Body of pancreas (tissue), 4 donors: ENCODE measurements at regions not wholly inside any gene's neighbourhood (a gene's known extent, or its start where the extent isn't known, plus 50 kb on each side); places are given as distances from the start of the nearest gene placed in this dataset.

Experiments
- ATAC-seq: fragments of 150-250 bp; one replicate; pipeline ENCODE4 v1.9.1; 2016
- DNase-seq, 4 donors: peaks; one replicate each; pipeline ENCODE4 v3.0.0-alpha.2; 2019
- H3K27ac ChIP-seq, 4 donors: fragments of 200-600 bp; sonication (generic); 1 replicate in 3 of 4; 2 replicates in 1 of 4; pipeline versions ENCODE4 v1.5.1 to v1.6.1; 2016 to 2019; ENCODE audit warnings: mild to moderate bottlenecking in 1 of 4, mixed read lengths in 1 of 4, moderate library complexity in 1 of 4
- H3K27me3 ChIP-seq, 2 donors: fragments of 200-600 bp; sonication (generic); one replicate each; pipeline ENCODE4 v1.6.0; 2016; ENCODE audit warnings: mild to moderate bottlenecking in 1 of 2
- H3K36me3 ChIP-seq, 2 donors: fragments of 200-600 bp; sonication (generic); replicated peaks in 1 of 2; 2 replicates each; pipeline ENCODE4 v1.5.1; 2016; ENCODE audit warnings: low read depth in 2 of 2; ENCODE audit not compliant: insufficient read depth in 1 of 2
- H3K4me1 ChIP-seq: fragments of 200-600 bp; sonication (generic); one replicate; pipeline ENCODE4 v1.6.0; 2016
- H3K4me3 ChIP-seq, 2 donors: fragments of 200-600 bp; sonication (generic); 1 replicate in 1 of 2; 2 replicates in 1 of 2; pipeline ENCODE4 v1.5.1; 2016 to 2019
- H3K9me3 ChIP-seq, 3 donors: fragments of 200-600 bp; sonication (generic); 1 replicate in 2 of 3; 2 replicates in 1 of 3; pipeline ENCODE4 v1.5.1; 2016
- POLR2A ChIP-seq, 3 donors: fragments of 450-650 bp; IDR thresholded peaks; one replicate each; pipeline ENCODE4 v1.6.1; 2016; ENCODE audit warnings: antibody characterized with exemption in 3 of 3, mild to moderate bottlenecking in 2 of 3
- WGBS, 2 donors: methylation state at CpG; one replicate each; pipeline ENCODE4 v1.1.5; 2017; 5-methylcytosine and 5-hydroxymethylcytosine counted together
- intact Hi-C: fragments of 100-400 bp; cut with DNase I; formaldehyde crosslinking; loops from one replicate; pipeline ENCODE4 v1.15.1; 2023
- TF ChIP-seq, protein P1 (sequence below), 7 experiments: fragments of 450-650 bp in 4 of 7; fragments of 200-600 bp in 3 of 7; sonication (generic) in 3 of 7; IDR thresholded peaks; one replicate each; pipeline ENCODE4 v1.5.1; 2016 to 2019; ENCODE audit warnings: antibody characterized with exemption in 7 of 7

DNA sequence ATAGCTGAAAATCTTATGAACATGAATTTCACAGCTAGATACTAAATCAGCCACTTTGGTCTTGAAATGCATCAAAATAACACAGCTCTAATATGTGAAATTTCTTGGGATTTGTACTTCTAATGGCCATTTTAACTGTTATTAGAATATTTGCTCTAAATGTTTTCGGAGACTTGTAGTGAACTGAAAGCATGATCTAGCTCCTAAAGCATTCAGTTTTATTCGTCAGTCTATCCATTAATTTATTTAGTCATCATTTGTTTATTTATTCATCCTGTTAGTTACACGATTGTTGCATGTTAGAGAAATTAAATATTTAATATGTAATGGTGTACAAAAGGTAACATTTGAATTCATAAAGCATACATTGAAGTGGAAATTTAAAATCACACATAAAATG lies 1132.7 kb downstream of the SLITRK1 start:
- ATAC-seq: no peak
- Histone ChIP-seq H3K9me3 (no peaks in the 10 kb centered on the region), H3K4me1 (no peaks in the 10 kb centered on the region), H3K4me3 (no peak overlapping the region), H3K36me3 (no peaks in the 10 kb centered on the region), H3K27me3 (no peaks in the 10 kb centered on the region), H3K27ac (no peak overlapping the region)
- TF ChIP-seq, protein P1, sequence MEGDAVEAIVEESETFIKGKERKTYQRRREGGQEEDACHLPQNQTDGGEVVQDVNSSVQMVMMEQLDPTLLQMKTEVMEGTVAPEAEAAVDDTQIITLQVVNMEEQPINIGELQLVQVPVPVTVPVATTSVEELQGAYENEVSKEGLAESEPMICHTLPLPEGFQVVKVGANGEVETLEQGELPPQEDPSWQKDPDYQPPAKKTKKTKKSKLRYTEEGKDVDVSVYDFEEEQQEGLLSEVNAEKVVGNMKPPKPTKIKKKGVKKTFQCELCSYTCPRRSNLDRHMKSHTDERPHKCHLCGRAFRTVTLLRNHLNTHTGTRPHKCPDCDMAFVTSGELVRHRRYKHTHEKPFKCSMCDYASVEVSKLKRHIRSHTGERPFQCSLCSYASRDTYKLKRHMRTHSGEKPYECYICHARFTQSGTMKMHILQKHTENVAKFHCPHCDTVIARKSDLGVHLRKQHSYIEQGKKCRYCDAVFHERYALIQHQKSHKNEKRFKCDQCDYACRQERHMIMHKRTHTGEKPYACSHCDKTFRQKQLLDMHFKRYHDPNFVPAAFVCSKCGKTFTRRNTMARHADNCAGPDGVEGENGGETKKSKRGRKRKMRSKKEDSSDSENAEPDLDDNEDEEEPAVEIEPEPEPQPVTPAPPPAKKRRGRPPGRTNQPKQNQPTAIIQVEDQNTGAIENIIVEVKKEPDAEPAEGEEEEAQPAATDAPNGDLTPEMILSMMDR (IDR thresholded peaks at IDR 0.05): no peak
- TF ChIP-seq POLR2A (IDR thresholded peaks at IDR 0.05): no peak
- intact Hi-C loops: no loop called here
- 70 to 73% methylated on average over 3 of the region's 3 CpGs for WGBS, 2 donors
- DNase-seq: no peak

- TF ChIP-seq, protein P1 (IDR thresholded peaks at IDR 0.05): no peak
- TF ChIP-seq POLR2A (IDR thresholded peaks at IDR 0.05): no peak
- intact Hi-C loops: no loop called here
- Histone ChIP-seq H3K4me1 (no peaks in the 10 kb centered on the region), H3K4me3 (no peak overlapping the region), H3K27me3 (no peaks in the 10 kb centered on the region), H3K36me3 (no peaks in the 10 kb centered on the region), H3K9me3 (no peaks in the 10 kb centered on the region), H3K27ac (no peak overlapping the region)
- DNase-seq (no peak), ATAC-seq (no peak)
- WGBS, 2 donors: 61 to 63% methylated on average over 1 of the region's 1 CpG
Measured at GRCh38 chr13:82747958-82748357, 1134.3 kb downstream of the SLITRK1 start.

DNA sequence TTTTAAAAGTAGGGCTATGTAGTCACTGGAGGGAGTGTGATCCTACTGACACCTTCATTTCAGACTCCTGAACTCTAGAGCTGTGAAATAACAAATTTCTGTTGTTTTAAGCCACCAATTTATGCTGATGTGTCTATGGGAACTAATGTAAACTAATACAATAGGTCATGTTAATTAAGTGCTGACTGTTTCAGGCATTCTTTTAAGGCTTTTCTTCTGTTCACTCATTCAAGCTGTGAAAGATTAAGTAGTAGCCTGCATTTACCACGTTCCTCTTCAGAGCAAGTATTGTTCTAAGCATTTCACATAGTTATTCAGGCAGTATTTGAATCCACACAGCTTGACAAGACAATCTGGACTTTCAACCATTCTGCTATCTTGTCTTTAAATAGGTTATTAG lies 1135.0 kb downstream of the SLITRK1 start:
- no peak overlapping the region for H3K27ac ChIP-seq
- DNase-seq (no peak), ATAC-seq (no peak)
- TF ChIP-seq, protein P1 (IDR thresholded peaks at IDR 0.05): no peak
- no peak for TF ChIP-seq POLR2A (IDR thresholded peaks at IDR 0.05)
- 14 to 25% methylated on average over 1 of the region's 1 CpG for WGBS, 2 donors
- no peaks in the 10 kb centered on the region for H3K36me3 ChIP-seq
- no peaks in the 10 kb centered on the region for H3K27me3 ChIP-seq
- intact Hi-C loops: no loop called here
- H3K9me3 ChIP-seq: no peaks in the 10 kb centered on the region
- no peaks in the 10 kb centered on the region for H3K4me1 ChIP-seq
- no peak overlapping the region for H3K4me3 ChIP-seq

DNA sequence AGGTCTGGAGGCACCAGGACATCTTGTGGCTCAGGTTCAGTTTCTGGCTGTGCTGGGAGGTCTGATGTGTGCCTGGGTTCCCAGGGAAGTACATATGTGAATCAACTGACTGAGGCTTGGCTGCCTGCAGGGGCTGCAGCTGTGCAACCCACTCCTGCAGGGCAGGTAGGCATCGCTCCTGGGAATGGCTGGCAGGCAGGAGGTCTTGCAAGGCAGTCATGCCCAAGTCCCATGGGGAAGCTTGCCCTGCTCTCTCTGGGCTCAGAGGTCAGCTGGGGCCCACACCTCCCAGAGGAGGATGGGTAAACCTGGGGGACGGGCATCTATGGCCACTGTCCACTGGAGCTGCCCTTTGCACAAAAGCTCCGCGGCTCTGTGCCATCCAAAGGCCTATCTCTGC lies 1141.8 kb downstream of the SLITRK1 start:
- WGBS, 2 donors: 74 to 85% methylated on average over 3 to 4 of the region's 4 CpGs
- ATAC-seq: no peak

DNA sequence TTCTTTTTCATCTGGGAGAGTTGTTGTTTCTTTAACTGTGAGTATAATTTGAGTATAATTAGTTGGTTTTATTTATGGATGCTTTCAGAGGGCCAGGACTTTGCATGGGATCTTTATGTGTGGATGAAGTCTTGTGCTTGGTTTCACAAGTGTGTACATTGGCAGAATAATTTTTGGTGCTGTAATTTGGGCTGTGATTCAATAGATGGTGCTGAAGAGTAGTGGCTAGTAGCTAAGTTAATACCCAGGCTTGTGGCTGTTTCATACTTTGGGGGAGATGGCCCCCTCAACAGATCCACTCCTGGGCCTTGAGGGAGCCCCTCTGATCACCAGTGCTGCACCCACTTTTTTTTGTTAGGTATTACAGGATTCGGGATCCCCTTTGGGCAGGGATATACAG lies 1142.4 kb downstream of the SLITRK1 start:
- Histone ChIP-seq H3K27ac (no peak overlapping the region), H3K4me3 (no peak overlapping the region), H3K36me3 (no peaks in the 10 kb centered on the region), H3K27me3 (no peaks in the 10 kb centered on the region), H3K4me1 (no peaks in the 10 kb centered on the region), H3K9me3 (no peaks in the 10 kb centered on the region)
- ATAC-seq (no peak), DNase-seq (no peak)
- TF ChIP-seq, protein P1 (IDR thresholded peaks at IDR 0.05): no peak
- TF ChIP-seq POLR2A (IDR thresholded peaks at IDR 0.05): no peak
- 50 to 73% methylated on average over 1 of the region's 1 CpG for WGBS, 2 donors
- intact Hi-C loops: no loop called here

More for the DNA sequence above, 1141.8 kb downstream of the SLITRK1 start:
- TF ChIP-seq POLR2A (IDR thresholded peaks at IDR 0.05): no peak
- Histone ChIP-seq H3K36me3 (no peaks in the 10 kb centered on the region), H3K4me3 (no peak overlapping the region), H3K27ac (no peak overlapping the region), H3K27me3 (no peaks in the 10 kb centered on the region), H3K4me1 (no peaks in the 10 kb centered on the region), H3K9me3 (no peaks in the 10 kb centered on the region)
- no peak for DNase-seq
- intact Hi-C loops: no loop called here
